ENCODE measurements at regions not wholly inside any gene's neighbourhood (a gene's known extent, or its start where the extent isn't known, plus 50 kb on each side); places are given as distances from the start of the nearest gene placed in this dataset.

DNA sequence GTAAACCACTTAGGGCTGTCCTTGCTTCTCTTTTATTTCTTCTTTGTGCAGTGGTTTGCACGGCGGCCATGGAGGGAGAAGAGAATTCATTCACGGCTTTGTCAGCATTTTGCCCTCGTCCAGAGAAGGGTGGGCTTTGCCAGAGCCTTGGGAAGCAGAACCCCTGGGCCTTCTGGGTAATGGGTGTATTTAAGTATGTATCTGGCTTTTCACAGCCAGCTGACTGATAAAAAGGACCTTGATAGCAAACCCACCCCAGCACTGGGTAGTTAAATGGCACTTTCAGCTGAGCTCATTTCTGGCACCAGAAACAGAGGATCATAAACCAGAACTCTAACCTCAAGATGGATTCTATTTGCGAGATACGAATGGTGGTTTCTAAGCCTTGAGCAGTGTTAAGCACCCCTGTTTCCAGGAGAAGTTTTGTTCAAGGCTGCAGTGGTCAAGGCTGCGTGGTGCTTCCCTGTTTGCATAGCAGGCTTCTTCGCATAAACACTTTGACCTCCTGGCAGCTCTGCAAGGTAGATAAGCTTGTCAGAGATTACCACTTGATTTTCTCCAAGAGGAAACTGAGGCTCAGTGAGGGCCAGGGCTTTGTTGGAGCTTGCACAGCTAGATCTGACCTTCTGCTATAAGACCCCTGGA, 441.6 kb upstream of the KLF4 start:
- DNase-seq = no peak

- no peak for DNase-seq
Observed at GRCh38 chr9:107929443-107929842, 439.9 kb upstream of the KLF4 start.

GRCh38 chr9:107928701-107929371, 439.3 kb upstream of the KLF4 start:
- DNase-seq = no peak

DNA sequence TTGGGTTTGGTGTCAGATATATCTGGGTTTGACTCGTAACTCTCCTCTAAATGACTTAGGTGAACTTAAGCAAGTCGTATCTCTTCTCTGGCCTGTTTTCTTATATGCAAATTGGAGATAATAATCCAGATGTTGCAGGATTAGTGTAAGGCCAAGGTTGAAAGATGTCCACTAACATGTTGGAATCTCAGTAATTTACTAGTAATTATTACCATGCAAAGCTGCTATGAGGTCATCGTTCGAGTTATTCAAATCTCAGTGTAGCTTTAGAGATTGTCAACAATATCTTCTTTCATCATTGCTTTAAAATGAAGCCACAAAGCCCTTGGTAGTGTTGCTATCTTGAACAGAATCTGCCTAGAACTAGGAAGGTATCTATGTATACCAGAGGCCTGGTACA, 437.7 kb upstream of the KLF4 start:
- no peak for DNase-seq

DNA sequence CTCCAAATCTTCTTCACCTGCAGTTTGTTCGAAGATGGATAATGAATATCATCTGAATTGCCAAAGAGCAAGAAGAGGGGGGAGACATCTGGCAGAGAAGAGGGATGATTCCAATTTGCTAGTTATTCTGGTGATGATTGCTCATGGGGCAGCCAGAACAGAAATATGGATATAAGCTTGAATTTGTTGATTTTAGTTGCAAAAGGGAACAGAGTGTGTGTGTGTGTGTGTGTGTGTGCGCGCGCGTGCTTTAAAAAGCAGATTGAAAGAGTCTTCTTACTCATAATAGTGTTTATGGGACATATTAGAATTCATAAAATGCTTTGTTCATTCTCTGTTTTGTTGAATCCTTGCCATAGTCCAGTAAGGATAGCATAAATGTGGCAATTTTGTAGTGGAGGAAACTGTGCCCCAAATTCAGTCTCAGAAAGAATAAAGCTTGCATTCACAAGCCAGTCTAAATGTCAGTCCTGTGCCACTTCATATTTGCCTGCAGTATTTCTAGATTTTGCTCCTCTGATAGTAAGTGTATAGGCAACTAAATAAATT, 436.3 kb upstream of the KLF4 start:
- DNase-seq = no peak

GRCh38 chr9:107922260-107922659, 432.7 kb upstream of the KLF4 start:
- no peak for DNase-seq

DNA sequence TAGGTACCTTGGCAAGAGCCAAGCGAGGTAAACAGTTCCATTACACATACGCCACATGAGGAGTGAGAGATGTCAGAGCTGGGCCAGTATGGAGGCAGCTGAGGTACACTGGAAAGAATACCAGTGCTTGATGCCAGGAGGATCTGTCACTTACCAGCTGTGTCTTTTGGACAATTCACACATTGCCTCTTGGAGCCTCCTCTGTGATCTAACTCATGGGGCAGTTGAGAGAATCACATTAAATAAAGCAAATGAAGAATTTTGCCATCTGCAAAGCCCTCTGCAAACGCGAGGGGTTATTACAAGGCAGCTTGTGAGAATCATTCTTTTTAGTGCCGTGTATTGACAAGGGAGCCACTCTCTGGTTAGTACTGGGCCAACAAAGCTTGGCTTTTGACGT, 429.7 kb upstream of the KLF4 start:
- DNase-seq = no peak

DNA sequence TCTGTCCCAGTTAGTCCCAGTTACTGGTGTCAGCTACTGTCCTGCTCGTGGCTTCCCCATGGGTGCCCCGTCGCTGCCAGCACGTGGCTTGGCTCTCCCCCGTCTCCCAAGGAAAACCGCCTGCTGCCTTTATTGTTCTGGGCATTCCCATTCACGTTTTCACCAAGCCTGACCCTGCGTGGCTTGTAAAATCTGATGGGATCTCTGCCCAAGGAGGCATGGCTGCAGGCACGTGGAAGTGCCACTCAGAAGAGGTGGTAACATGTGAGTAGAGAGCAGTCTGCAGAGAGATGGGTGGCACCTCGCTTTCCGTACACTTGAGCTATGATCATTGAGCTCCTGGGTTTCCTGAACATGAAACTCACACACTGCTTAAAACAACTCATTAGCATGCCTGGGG, 429.2 kb upstream of the KLF4 start:
- no peak for DNase-seq

DNA sequence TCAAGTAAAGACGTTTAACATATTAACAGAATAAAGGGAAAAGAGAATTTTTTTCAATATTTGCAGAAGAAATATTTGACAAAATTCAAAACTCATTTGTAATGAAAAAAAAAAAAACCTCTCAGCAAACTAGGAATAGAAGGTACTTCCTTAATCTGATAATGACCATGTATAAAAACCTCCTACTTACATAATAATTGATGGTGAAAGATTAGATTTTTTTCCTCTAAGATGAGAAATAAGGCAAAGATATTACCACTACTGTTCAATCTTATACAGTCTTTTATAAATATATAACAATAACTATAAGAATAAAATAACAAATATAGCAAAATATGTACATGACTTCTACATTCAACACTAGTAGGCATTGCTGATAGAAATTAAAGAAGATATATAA, 424.6 kb upstream of the KLF4 start:
- DNase-seq = no peak

DNA sequence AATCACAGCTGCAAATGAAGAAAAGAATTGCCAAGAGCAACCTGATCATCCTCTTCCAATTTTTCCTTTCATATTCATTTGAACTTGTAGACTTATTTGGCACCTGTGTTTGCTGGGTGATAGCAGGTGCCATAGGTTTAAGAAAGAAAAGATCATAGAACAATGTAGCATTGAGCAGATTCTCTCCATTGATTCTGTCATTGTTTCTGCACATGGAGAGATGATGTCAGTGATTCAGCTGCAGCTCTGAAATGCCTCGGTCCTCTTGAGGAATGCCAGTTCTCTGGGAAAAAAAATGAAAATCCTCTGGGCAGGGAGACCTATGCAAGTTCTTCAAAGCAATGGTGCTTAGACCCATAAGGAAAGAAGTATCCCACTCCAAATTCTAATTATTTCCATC, 418.1 kb upstream of the KLF4 start:
- no peak for DNase-seq

DNA sequence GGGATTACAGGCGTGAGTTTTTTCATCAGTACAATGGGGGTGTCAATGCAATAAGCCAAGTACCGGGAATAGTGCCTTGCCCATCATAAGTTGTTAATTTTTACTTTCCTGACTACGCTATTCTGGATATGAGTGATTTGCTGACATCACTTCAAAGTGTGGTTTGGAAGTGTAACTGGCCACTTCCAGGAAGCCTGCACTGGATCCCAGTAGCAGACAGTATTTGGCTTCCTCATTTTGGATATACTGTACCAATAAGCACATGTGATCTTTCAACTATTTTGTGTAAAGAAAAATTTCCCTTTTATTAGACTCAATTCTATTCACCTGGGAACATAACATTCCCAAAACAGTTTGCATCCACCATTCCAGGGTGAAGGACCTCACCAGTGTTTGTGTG, 417.7 kb upstream of the KLF4 start:
- DNase-seq = no peak

DNA sequence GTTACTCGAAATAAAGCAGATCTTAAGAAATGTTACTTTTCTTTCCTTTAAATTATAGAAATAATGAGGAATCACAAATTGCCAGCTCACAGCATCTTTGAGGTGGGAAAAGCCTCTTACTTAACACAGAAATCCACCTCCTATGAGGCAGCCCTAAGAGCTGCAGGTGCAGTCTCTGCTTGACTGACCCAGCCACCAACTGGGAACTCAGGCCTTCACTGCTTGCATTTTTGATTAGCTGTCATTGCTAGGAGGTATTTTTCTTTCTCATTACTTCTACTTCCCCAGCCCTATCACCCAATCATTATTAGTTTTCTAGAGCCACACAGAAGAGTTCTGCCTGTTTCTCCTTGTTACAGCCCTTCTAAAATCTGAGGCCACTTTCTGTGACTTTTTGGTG, 416.5 kb upstream of the KLF4 start:
- DNase-seq = no peak

DNA sequence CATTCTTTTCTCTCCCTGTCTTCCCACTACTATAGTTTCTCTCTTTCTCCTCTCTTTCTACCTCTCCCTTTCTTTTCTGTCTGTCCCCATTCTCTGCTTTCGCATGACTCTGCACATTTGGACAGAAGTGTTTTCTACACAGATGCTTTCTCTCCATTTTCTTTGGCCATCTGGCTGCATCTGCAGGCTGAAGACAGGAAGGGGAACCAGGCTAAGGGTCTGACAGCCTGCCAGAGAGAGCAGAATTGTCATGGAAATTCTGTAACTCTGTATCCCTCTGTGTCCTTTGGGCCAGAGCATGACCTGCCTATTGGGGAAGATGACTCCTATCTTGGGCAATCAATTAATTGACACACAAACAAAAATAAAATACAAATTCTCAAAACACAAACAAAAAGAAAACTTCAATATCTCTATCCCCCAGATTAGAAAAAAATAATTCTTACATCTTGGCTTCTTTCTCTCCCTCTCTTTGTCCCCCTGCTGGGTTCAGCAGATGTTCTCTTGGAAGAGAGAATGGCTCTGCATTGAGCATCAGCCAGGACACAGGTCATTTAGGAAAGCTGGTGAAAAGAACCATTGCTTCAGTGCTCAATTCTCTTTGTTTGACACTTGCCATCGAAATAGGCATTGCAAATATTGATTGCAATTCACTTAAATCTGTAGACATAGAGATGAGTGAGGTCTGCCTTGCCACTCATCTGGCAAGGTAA, 415.9 kb upstream of the KLF4 start:
- DNase-seq = no peak

- DNase-seq = no peak
Observed at GRCh38 chr9:107899961-107900330, 410.4 kb upstream of the KLF4 start.

GRCh38 chr9:107898761-107899160, 409.2 kb upstream of the KLF4 start:
- no peak for DNase-seq

DNA sequence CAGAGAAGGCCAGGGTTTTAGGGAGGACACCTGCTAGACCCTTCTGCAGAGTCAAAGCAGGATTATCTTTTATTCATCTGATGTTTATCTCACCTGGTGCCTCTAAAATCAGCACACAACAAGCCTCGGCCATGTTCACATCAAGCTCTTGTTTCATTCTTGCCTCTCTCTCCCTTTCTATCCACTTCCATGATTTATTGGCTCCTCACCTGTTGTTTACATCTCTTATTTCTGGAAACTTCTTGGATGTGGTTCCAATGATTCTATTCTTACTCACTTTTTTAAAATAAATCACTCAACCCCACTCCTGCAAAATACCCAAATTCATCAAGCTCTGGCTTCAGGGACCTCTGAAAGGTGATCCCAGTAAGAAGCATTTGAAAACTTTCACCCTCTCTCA, 407.0 kb upstream of the KLF4 start:
- no peak for DNase-seq

DNA sequence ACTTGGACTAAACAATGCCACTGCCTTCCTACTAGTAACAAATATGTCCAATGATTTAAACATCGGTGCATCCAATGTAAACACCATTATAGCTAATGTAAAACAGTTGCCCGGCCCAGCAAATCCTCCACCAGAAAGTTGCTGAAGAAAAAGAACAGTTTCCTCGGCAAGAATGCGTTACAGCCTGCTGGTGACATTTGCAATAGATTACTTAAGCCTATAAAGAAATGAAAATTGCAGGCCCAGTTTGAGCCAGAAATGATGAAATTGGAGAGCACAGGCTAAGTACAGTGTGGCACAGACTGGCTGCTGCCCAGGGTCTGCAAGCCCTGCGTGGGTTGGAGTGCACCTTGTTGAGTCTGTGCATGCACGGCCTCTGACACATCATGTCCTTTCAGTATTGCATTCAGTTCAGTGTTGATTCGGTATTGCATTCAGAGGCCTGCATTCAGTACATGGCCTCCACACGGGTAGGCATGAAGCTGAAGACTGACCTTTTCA, 406.0 kb upstream of the KLF4 start:
- no peak for DNase-seq

GRCh38 chr9:107894572-107895261, 405.1 kb upstream of the KLF4 start:
- no peak for DNase-seq

GRCh38 chr9:107890921-107891465, 401.4 kb upstream of the KLF4 start:
- no peak for DNase-seq

- DNase-seq = no peak
Observed at GRCh38 chr9:107888773-107889227, 399.2 kb upstream of the KLF4 start.

DNA sequence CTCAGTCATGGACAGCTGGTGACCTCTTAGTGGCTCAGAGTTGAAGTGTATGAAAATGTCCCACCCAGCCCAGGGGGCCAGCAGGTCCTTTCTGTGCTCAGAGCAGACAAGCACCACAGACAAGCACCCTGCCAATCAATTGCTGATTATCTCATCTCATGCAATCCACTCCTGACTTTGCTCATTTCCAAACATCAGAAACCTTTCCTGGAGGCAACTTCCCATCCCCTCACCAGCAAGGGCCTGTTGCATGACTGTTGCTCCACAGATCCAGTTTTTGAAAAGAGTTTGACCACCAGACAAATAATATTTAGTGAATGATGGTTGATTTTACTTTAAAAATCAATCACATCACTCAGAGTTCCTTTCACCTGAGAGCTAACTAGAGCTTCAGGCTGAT, 397.3 kb upstream of the KLF4 start:
- no peak for DNase-seq

- DNase-seq = no peak
Observed at GRCh38 chr9:107883496-107884124, 394.0 kb upstream of the KLF4 start.

Measured in CD4-positive, alpha-beta T cell treated with Interleukin-4 for 4 hours (primary cell).